AG04449 (cell line): ENCODE measurements at regions not wholly inside any gene's neighbourhood (a gene's known extent, or its start where the extent isn't known, plus 50 kb on each side); places are given as distances from the start of the nearest gene placed in this dataset.

ENCODE experiments used
- CTCF ChIA-PET: fragments of 350-600 bp; formaldehyde crosslinking; extraction: SDS; loops from one replicate; lab custom pipeline; 2021; ENCODE audit warnings: antibody characterized with exemption; lab: Yijun Ruan, JAX
- POLR2A ChIA-PET: fragments of 400-600, 350-600 bp; formaldehyde crosslinking; extraction: SDS; loops from one replicate; lab custom pipeline; 2020; ENCODE audit warnings: antibody characterized with exemption, inconsistent platforms; lab: Yijun Ruan, JAX
- DNase-seq: peaks from one replicate; pipeline ENCODE4 v3.0.0-alpha.2; 2010; ENCODE audit warnings: low read depth, low spot score
- H3K4me3 ChIP-seq: 2 replicates; pipeline ENCODE4 v1.5.1; 2011; ENCODE audit warnings: low read depth, mild to moderate bottlenecking, control low read depth, low read length
- CTCF ChIP-seq: IDR thresholded peaks from one replicate; pipeline ENCODE4 v1.5.1; 2011; ENCODE audit warnings: mild to moderate bottlenecking, moderate library complexity, low read length, control low read depth, inconsistent platforms; ENCODE audit not compliant: insufficient read depth; ENCODE audit errors: missing control alignments

GRCh38 chr16:47885489-47885888 lies 270.3 kb downstream of the ABCC12 start:
- POLR2A ChIA-PET: no interaction called here
- H3K4me3 ChIP-seq: no peak overlapping the region
- no peak for DNase-seq

GRCh38 chr16:47884116-47884725 lies 271.6 kb downstream of the ABCC12 start:
- DNase-seq: no peak
- CTCF ChIA-PET: no interaction called here
- POLR2A ChIA-PET: interaction anchor here (0.6 kb wide), 1 partner anchor 90 kb away, joined by 3 read pairs; no protein-coding TSS in a partner anchor
- no peak overlapping the region for H3K4me3 ChIP-seq
- no peak for TF ChIP-seq CTCF

More at GRCh38 chr16:47885489-47885888, 270.3 kb downstream of the ABCC12 start:
- TF ChIP-seq CTCF: no peak
- CTCF ChIA-PET: no interaction called here

- ChIA-PET CTCF (no interaction called here), POLR2A (no interaction called here)
- no peak for TF ChIP-seq CTCF
- H3K4me3 ChIP-seq: no peak overlapping the region
- DNase-seq: no peak
Observed at GRCh38 chr16:47881574-47881973, 274.2 kb downstream of the ABCC12 start.

GRCh38 chr16:47880653-47881052 lies 275.1 kb downstream of the ABCC12 start:
- H3K4me3 ChIP-seq: no peak overlapping the region
- ChIA-PET POLR2A (no interaction called here), CTCF (no interaction called here)
- TF ChIP-seq CTCF: no peak
- DNase-seq: no peak

- POLR2A ChIA-PET: no interaction called here
Observed at GRCh38 chr16:47877166-47877565, 278.6 kb downstream of the ABCC12 start.

GRCh38 chr16:47876511-47876910 lies 279.3 kb downstream of the ABCC12 start:
- no peak for TF ChIP-seq CTCF
- ChIA-PET CTCF (interaction anchor here (0.7 kb wide), 1 partner anchor 19 kb away, joined by 3 read pairs; no protein-coding TSS in a partner anchor), POLR2A (no interaction called here)
- no peak overlapping the region for H3K4me3 ChIP-seq
- no peak for DNase-seq

More at GRCh38 chr16:47877166-47877565, 278.6 kb downstream of the ABCC12 start:
- no peak for TF ChIP-seq CTCF
- no peak for DNase-seq
- no peak overlapping the region for H3K4me3 ChIP-seq
- CTCF ChIA-PET: no interaction called here
